OCI-LY1 (cell line): ENCODE measurements at regions not wholly inside any gene's neighbourhood (a gene's known extent, or its start where the extent isn't known, plus 50 kb on each side); places are given as distances from the start of the nearest gene placed in this dataset.

ENCODE experiments used
- H2AFZ ChIP-seq: fragments of 200-600 bp; sonication (generic), shearing (Covaris generic); 2 replicates; pipeline ENCODE4 v1.6.0; 2014; ENCODE audit warnings: antibody characterized with exemption, mild to moderate bottlenecking, low read length
- H3F3A ChIP-seq: fragments of 200-600 bp; sonication (generic), shearing (Covaris generic); 2 replicates; pipeline ENCODE4 v1.6.0; 2014; ENCODE audit warnings: mild to moderate bottlenecking, antibody characterized with exemption, low read length, moderate library complexity; ENCODE audit not compliant: insufficient read depth
- H3K27ac ChIP-seq: fragments of 200-600 bp; sonication (generic); 2 replicates; pipeline ENCODE4 v1.5.1; 2014; ENCODE audit warnings: low read length, mixed run types, mild to moderate bottlenecking, low read depth; ENCODE audit not compliant: poor library complexity, severe bottlenecking
- H3K27me3 ChIP-seq: fragments of 200-600 bp; sonication (generic); 2 replicates; pipeline ENCODE4 v1.6.0; 2014; ENCODE audit warnings: antibody characterized with exemption, mild to moderate bottlenecking, low read length, moderate library complexity; ENCODE audit not compliant: insufficient read depth
- H3K36me3 ChIP-seq: fragments of 200-600 bp; sonication (generic); 2 replicates; pipeline ENCODE4 v1.6.1; 2014; ENCODE audit warnings: mild to moderate bottlenecking, antibody characterized with exemption, low read length, moderate library complexity, mixed read lengths; ENCODE audit not compliant: insufficient read depth
- H3K4me1 ChIP-seq: fragments of 200-600 bp; sonication (generic); 2 replicates; pipeline ENCODE4 v1.5.1; 2014; ENCODE audit warnings: mild to moderate bottlenecking, low read length, moderate library complexity; ENCODE audit not compliant: insufficient read depth, severe bottlenecking
- H3K4me2 ChIP-seq: fragments of 200-600 bp; sonication (generic), shearing (Covaris generic); 2 replicates; pipeline ENCODE4 v1.6.1; 2014; ENCODE audit warnings: low read length
- H3K4me3 ChIP-seq: fragments of 200-600 bp; sonication (generic); 2 replicates; pipeline ENCODE4 v1.5.1; 2014; ENCODE audit warnings: low read length, low read depth, mild to moderate bottlenecking, mixed read lengths; ENCODE audit not compliant: poor library complexity, severe bottlenecking
- H3K79me2 ChIP-seq: fragments of 200-600 bp; shearing (Covaris generic); 2 replicates; pipeline ENCODE4 v1.6.1; 2016; ENCODE audit warnings: mixed run types, low read length, mixed read lengths; ENCODE audit not compliant: insufficient read depth
- H3K9ac ChIP-seq: fragments of 200-600 bp; sonication (generic), shearing (Covaris generic); 2 replicates; pipeline ENCODE4 v1.6.1; 2014; ENCODE audit warnings: mild to moderate bottlenecking, low read length, mixed read lengths
- H3K9me2 ChIP-seq: fragments of 200-600 bp; sonication (generic), shearing (Covaris generic); 2 replicates; pipeline ENCODE4 v1.6.1; 2014; ENCODE audit warnings: low read depth, mild to moderate bottlenecking, low read length, mixed read lengths
- H3K9me3 ChIP-seq: fragments of 200-600 bp; shearing (Covaris generic); 2 replicates; pipeline ENCODE4 v1.6.1; 2014; ENCODE audit warnings: low read length, mixed read lengths
- H4K20me1 ChIP-seq: fragments of 200-600 bp; sonication (generic), shearing (Covaris generic); 2 replicates; pipeline ENCODE4 v1.6.0; 2016; ENCODE audit warnings: mild to moderate bottlenecking, low read length; ENCODE audit not compliant: insufficient read depth
- EZH2 ChIP-seq: fragments of 200-600 bp; sonication (generic), shearing (Covaris generic); IDR thresholded peaks from 2 replicates; pipeline ENCODE4 v1.8.0; 2017; ENCODE audit warnings: borderline replicate concordance, mixed run types, mild to moderate bottlenecking, antibody characterized with exemption, low read length, moderate library complexity, mixed read lengths
- TF ChIP-seq, protein P1 (sequence below): fragments of 200-600 bp; sonication (generic), shearing (Covaris generic); IDR thresholded peaks from 2 replicates; pipeline ENCODE4 v1.5.1; 2017; ENCODE audit warnings: mild to moderate bottlenecking, antibody characterized with exemption, low read length, moderate library complexity, mixed read lengths

DNA sequence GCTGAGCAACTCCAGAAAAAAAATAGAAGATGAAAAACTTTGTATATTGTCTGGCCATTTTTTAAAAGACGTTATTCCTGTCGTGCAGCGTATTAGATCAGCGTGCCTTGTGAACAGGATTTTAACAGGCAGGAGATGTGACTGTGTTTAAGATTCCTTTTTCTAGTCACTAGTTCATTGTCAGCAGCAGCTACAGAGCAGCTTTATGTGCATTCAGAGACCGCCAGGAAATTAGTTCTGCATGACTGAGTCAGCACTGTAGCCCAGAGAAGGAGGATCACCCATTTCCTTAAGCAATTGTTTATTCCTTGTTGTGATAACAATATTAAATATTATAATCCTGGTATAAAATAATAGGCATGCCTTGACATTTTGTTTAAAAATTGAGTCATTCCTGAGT is 75.4 kb upstream of the ADGRB3 start:
- H3F3A ChIP-seq: no peaks in the 10 kb centered on the region
- H3K4me1 ChIP-seq: no peaks in the 10 kb centered on the region
- H4K20me1 ChIP-seq: no peaks in the 10 kb centered on the region
- no peak overlapping the region for H3K9ac ChIP-seq
- TF ChIP-seq EZH2: no peak
- TF ChIP-seq, protein P1, sequence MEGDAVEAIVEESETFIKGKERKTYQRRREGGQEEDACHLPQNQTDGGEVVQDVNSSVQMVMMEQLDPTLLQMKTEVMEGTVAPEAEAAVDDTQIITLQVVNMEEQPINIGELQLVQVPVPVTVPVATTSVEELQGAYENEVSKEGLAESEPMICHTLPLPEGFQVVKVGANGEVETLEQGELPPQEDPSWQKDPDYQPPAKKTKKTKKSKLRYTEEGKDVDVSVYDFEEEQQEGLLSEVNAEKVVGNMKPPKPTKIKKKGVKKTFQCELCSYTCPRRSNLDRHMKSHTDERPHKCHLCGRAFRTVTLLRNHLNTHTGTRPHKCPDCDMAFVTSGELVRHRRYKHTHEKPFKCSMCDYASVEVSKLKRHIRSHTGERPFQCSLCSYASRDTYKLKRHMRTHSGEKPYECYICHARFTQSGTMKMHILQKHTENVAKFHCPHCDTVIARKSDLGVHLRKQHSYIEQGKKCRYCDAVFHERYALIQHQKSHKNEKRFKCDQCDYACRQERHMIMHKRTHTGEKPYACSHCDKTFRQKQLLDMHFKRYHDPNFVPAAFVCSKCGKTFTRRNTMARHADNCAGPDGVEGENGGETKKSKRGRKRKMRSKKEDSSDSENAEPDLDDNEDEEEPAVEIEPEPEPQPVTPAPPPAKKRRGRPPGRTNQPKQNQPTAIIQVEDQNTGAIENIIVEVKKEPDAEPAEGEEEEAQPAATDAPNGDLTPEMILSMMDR: no peak
- no peak overlapping the region for H3K4me2 ChIP-seq
- no peak overlapping the region for H3K27ac ChIP-seq
- no peaks in the 10 kb centered on the region for H3K27me3 ChIP-seq
- H3K4me3 ChIP-seq: no peak overlapping the region
- no peaks in the 10 kb centered on the region for H3K9me2 ChIP-seq
- no peaks in the 10 kb centered on the region for H3K36me3 ChIP-seq
- no peak overlapping the region for H2AFZ ChIP-seq
- H3K79me2 ChIP-seq: no peaks in the 10 kb centered on the region
- H3K9me3 ChIP-seq: no peaks in the 10 kb centered on the region

- H3K9me2 ChIP-seq: no peaks in the 10 kb centered on the region
- no peak overlapping the region for H2AFZ ChIP-seq
- TF ChIP-seq EZH2: no peak
- TF ChIP-seq, protein P1: no peak
- no peaks in the 10 kb centered on the region for H3K4me1 ChIP-seq
- no peak overlapping the region for H3K27ac ChIP-seq
- H3F3A ChIP-seq: no peaks in the 10 kb centered on the region
- H4K20me1 ChIP-seq: no peaks in the 10 kb centered on the region
- no peaks in the 10 kb centered on the region for H3K36me3 ChIP-seq
- no peak overlapping the region for H3K4me2 ChIP-seq
- no peak overlapping the region for H3K9ac ChIP-seq
- H3K27me3 ChIP-seq: no peaks in the 10 kb centered on the region
- no peak overlapping the region for H3K4me3 ChIP-seq
- H3K79me2 ChIP-seq: no peaks in the 10 kb centered on the region
- H3K9me3 ChIP-seq: no peaks in the 10 kb centered on the region
Observed at GRCh38 chr6:68559070-68559469, 76.0 kb upstream of the ADGRB3 start.

DNA sequence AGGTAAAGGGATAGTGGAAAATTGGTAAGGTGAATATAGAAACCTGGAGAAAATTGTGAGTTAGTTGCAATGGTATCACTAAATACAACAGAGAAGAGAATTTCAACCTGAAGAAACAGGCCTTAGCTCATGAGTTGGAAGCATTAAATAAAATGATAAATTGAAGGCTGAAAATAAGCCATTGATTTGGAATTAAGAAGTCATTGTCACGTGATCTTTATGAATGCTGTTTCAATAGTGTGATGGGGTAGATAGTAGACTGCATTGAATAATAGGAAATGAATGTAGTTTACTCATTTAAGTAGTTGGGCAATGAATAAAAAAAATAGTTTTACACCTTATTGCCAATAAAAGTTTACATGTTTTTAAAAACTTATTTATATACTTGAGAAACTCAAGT is 88.5 kb upstream of the ADGRB3 start:
- Histone ChIP-seq H2AFZ (no peak overlapping the region), H3K36me3 (no peaks in the 10 kb centered on the region), H3K4me2 (no peak overlapping the region), H3K4me3 (no peak overlapping the region), H3K9me3 (no peaks in the 10 kb centered on the region), H3K9ac (no peak overlapping the region), H3K9me2 (no peaks in the 10 kb centered on the region), H3K4me1 (no peaks in the 10 kb centered on the region), H3F3A (no peaks in the 10 kb centered on the region), H4K20me1 (no peaks in the 10 kb centered on the region), H3K79me2 (no peaks in the 10 kb centered on the region), H3K27ac (no peak overlapping the region), H3K27me3 (no peaks in the 10 kb centered on the region)
- TF ChIP-seq EZH2: no peak
- TF ChIP-seq, protein P1: no peak
